ENCODE measurements at regions not wholly inside any gene's neighbourhood (a gene's known extent, or its start where the extent isn't known, plus 50 kb on each side); places are given as distances from the start of the nearest gene placed in this dataset.

GRCh38 chr3:104648823-104649222 lies 717.9 kb upstream of the ALCAM start:
- WGBS, 2 experiments (ENCODE audit: insufficient coverage in 2 of 2) = 100% methylated on average over 1 of the region's 1 CpG; no CpG with 5 or more reads in 1 of the 2 experiments
- Histone ChIP-seq H3K9me3 (ENCODE audit: control insufficient read depth, low read length) (no peaks in the 10 kb centered on the region), H3K36me3 (ENCODE audit: control insufficient read depth, insufficient read depth, low read length) (no peaks in the 10 kb centered on the region), H3K4me1 (ENCODE audit: control insufficient read depth, insufficient read depth, low read length, poor library complexity, severe bottlenecking) (no peaks in the 10 kb centered on the region), H3K27ac (ENCODE audit: low read depth, low read length, severe bottlenecking) (no peak overlapping the region), H3K4me3 (ENCODE audit: extremely low read depth, insufficient read depth, low read length, poor library complexity, severe bottlenecking) (no peak overlapping the region)

GRCh38 chr3:104669083-104669482 lies 697.6 kb upstream of the ALCAM start:
- H3K9me3 ChIP-seq (ENCODE audit: control insufficient read depth, low read length) = no peaks in the 10 kb centered on the region
- 90 to 100% methylated on average over 2 of the region's 5 CpGs for WGBS, 2 experiments (ENCODE audit: insufficient coverage in 2 of 2)
- H3K36me3 ChIP-seq (ENCODE audit: control insufficient read depth, insufficient read depth, low read length) = no peaks in the 10 kb centered on the region
- no peak overlapping the region for H3K4me3 ChIP-seq (ENCODE audit: extremely low read depth, insufficient read depth, low read length, poor library complexity, severe bottlenecking)
- no peaks in the 10 kb centered on the region for H3K4me1 ChIP-seq (ENCODE audit: control insufficient read depth, insufficient read depth, low read length, poor library complexity, severe bottlenecking)
- no peak overlapping the region for H3K27ac ChIP-seq (ENCODE audit: low read depth, low read length, severe bottlenecking)

DNA sequence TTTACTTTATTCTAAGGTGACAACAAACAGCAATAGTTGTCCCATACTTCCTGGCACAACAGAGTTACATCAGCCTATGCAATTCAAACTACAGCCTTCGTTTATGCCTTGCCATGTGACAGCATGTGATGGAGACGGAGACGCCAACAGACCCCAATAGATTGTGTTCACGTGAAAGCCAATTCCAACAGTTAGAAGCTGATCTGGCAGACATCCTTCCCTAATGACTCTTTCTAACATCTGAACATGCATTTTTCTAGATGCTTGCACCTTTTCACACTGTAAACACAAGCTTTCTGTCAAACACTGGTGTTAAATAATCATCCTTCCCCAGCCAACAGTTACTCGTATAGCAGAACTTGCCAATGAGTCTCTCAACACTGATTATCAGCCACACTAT lies 694.4 kb upstream of the ALCAM start:
- Histone ChIP-seq H3K36me3 (ENCODE audit: control insufficient read depth, insufficient read depth, low read length) (no peaks in the 10 kb centered on the region), H3K27ac (ENCODE audit: low read depth, low read length, severe bottlenecking) (no peak overlapping the region), H3K4me1 (ENCODE audit: control insufficient read depth, insufficient read depth, low read length, poor library complexity, severe bottlenecking) (no peaks in the 10 kb centered on the region), H3K4me3 (ENCODE audit: extremely low read depth, insufficient read depth, low read length, poor library complexity, severe bottlenecking) (no peak overlapping the region), H3K9me3 (ENCODE audit: control insufficient read depth, low read length) (peaks cover 6% of the 10 kb centered on the region)
- 86 to 94% methylated on average over 5 of the region's 5 CpGs for WGBS, 2 experiments (ENCODE audit: insufficient coverage in 2 of 2)

GRCh38 chr3:104673981-104674380 lies 692.7 kb upstream of the ALCAM start:
- Histone ChIP-seq H3K36me3 (ENCODE audit: control insufficient read depth, insufficient read depth, low read length) (no peaks in the 10 kb centered on the region), H3K4me1 (ENCODE audit: control insufficient read depth, insufficient read depth, low read length, poor library complexity, severe bottlenecking) (no peaks in the 10 kb centered on the region), H3K27ac (ENCODE audit: low read depth, low read length, severe bottlenecking) (no peak overlapping the region), H3K9me3 (ENCODE audit: control insufficient read depth, low read length) (peaks cover 6% of the 10 kb centered on the region), H3K4me3 (ENCODE audit: extremely low read depth, insufficient read depth, low read length, poor library complexity, severe bottlenecking) (no peak overlapping the region)
- WGBS, 2 experiments (ENCODE audit: insufficient coverage in 2 of 2) = no CpG with 5 or more reads among the region's 2 CpGs

- Histone ChIP-seq H3K9me3 (ENCODE audit: control insufficient read depth, low read length) (peaks cover 6% of the 10 kb centered on the region), H3K27ac (ENCODE audit: low read depth, low read length, severe bottlenecking) (no peak overlapping the region), H3K36me3 (ENCODE audit: control insufficient read depth, insufficient read depth, low read length) (no peaks in the 10 kb centered on the region), H3K4me3 (ENCODE audit: extremely low read depth, insufficient read depth, low read length, poor library complexity, severe bottlenecking) (no peak overlapping the region), H3K4me1 (ENCODE audit: control insufficient read depth, insufficient read depth, low read length, poor library complexity, severe bottlenecking) (no peaks in the 10 kb centered on the region)
- no CpG with 5 or more reads among the region's 3 CpGs for WGBS, 2 experiments (ENCODE audit: insufficient coverage in 2 of 2)
Observed at GRCh38 chr3:104676241-104676640, 690.5 kb upstream of the ALCAM start.

GRCh38 chr3:104677932-104678331 lies 688.8 kb upstream of the ALCAM start:
- H3K36me3 ChIP-seq (ENCODE audit: control insufficient read depth, insufficient read depth, low read length) = no peaks in the 10 kb centered on the region
- WGBS, 2 experiments (ENCODE audit: insufficient coverage in 2 of 2) = 96 to 100% methylated on average over 2 to 4 of the region's 4 CpGs
- peaks cover 6% of the 10 kb centered on the region for H3K9me3 ChIP-seq (ENCODE audit: control insufficient read depth, low read length)
- no peak overlapping the region for H3K4me3 ChIP-seq (ENCODE audit: extremely low read depth, insufficient read depth, low read length, poor library complexity, severe bottlenecking)
- H3K27ac ChIP-seq (ENCODE audit: low read depth, low read length, severe bottlenecking) = no peak overlapping the region
- H3K4me1 ChIP-seq (ENCODE audit: control insufficient read depth, insufficient read depth, low read length, poor library complexity, severe bottlenecking) = no peaks in the 10 kb centered on the region

DNA sequence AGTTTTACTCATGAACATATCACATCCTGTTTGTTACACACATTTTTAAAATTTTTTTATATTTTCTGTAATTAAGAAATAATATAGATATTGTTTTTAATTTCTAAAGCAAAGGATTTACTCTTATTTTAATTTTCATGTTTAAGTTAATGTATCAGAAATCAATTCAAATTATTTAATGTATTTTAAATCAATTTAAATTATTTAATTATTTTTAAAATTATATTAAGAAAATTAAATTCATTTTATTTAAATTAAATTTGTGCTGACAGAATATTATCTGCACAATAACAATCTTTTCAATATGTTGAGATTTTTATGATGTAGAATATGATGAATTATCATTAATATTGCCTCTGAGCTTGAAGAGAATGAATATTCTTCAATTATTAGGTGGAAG lies 681.2 kb upstream of the ALCAM start:
- H3K4me1 ChIP-seq (ENCODE audit: control insufficient read depth, insufficient read depth, low read length, poor library complexity, severe bottlenecking) = no peaks in the 10 kb centered on the region
- H3K9me3 ChIP-seq (ENCODE audit: control insufficient read depth, low read length) = no peaks in the 10 kb centered on the region
- no peak overlapping the region for H3K4me3 ChIP-seq (ENCODE audit: extremely low read depth, insufficient read depth, low read length, poor library complexity, severe bottlenecking)
- H3K36me3 ChIP-seq (ENCODE audit: control insufficient read depth, insufficient read depth, low read length) = no peaks in the 10 kb centered on the region
- no peak overlapping the region for H3K27ac ChIP-seq (ENCODE audit: low read depth, low read length, severe bottlenecking)

GRCh38 chr3:104687362-104687761 lies 679.3 kb upstream of the ALCAM start:
- whole genome bisulfite sequencing, 2 experiments (ENCODE audit: insufficient coverage in 2 of 2) = 88 to 96% methylated on average over 9 to 10 of the region's 11 CpGs

GRCh38 chr3:104696470-104696869 lies 670.2 kb upstream of the ALCAM start:
- Histone ChIP-seq H3K4me1 (ENCODE audit: control insufficient read depth, insufficient read depth, low read length, poor library complexity, severe bottlenecking) (no peaks in the 10 kb centered on the region), H3K4me3 (ENCODE audit: extremely low read depth, insufficient read depth, low read length, poor library complexity, severe bottlenecking) (no peak overlapping the region), H3K9me3 (ENCODE audit: control insufficient read depth, low read length) (no peaks in the 10 kb centered on the region), H3K36me3 (ENCODE audit: control insufficient read depth, insufficient read depth, low read length) (no peaks in the 10 kb centered on the region), H3K27ac (ENCODE audit: low read depth, low read length, severe bottlenecking) (no peak overlapping the region)
- 77 to 90% methylated on average over 3 to 4 of the region's 8 CpGs for WGBS, 2 experiments (ENCODE audit: insufficient coverage in 2 of 2)

More at GRCh38 chr3:104687362-104687761, 679.3 kb upstream of the ALCAM start:
- no peaks in the 10 kb centered on the region for H3K36me3 ChIP-seq (ENCODE audit: control insufficient read depth, insufficient read depth, low read length)
- H3K4me3 ChIP-seq (ENCODE audit: extremely low read depth, insufficient read depth, low read length, poor library complexity, severe bottlenecking) = no peak overlapping the region
- H3K4me1 ChIP-seq (ENCODE audit: control insufficient read depth, insufficient read depth, low read length, poor library complexity, severe bottlenecking) = no peaks in the 10 kb centered on the region
- no peaks in the 10 kb centered on the region for H3K9me3 ChIP-seq (ENCODE audit: control insufficient read depth, low read length)
- H3K27ac ChIP-seq (ENCODE audit: low read depth, low read length, severe bottlenecking) = no peak overlapping the region

- no peak overlapping the region for H3K27ac ChIP-seq (ENCODE audit: low read depth, low read length, severe bottlenecking)
- no peaks in the 10 kb centered on the region for H3K9me3 ChIP-seq (ENCODE audit: control insufficient read depth, low read length)
- H3K4me1 ChIP-seq (ENCODE audit: control insufficient read depth, insufficient read depth, low read length, poor library complexity, severe bottlenecking) = no peaks in the 10 kb centered on the region
- whole genome bisulfite sequencing, 2 experiments (ENCODE audit: insufficient coverage in 2 of 2) = 89% methylated on average over 2 to 3 of the region's 6 CpGs
- no peak overlapping the region for H3K4me3 ChIP-seq (ENCODE audit: extremely low read depth, insufficient read depth, low read length, poor library complexity, severe bottlenecking)
- no peaks in the 10 kb centered on the region for H3K36me3 ChIP-seq (ENCODE audit: control insufficient read depth, insufficient read depth, low read length)
Observed at GRCh38 chr3:104711406-104711805, 655.3 kb upstream of the ALCAM start.

DNA sequence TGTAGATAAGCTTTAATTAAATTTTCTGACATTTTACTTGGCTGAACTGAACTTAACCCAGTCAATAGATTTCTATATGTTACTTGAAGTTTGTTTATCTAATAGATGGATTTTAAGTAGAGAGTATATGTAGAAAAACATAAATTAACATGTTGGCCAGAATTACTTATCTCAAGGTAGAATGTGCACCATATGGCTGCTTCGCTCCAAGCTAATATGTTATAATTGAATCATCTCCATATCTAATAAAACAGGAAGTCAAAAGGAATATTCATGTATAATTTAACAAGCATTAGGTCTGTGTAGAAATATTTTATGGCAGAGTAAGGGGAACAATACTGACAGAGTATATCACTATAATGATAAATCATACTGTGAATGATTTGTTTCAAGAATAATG lies 650.7 kb upstream of the ALCAM start:
- Histone ChIP-seq H3K4me1 (ENCODE audit: control insufficient read depth, insufficient read depth, low read length, poor library complexity, severe bottlenecking) (no peaks in the 10 kb centered on the region), H3K27ac (ENCODE audit: low read depth, low read length, severe bottlenecking) (no peak overlapping the region), H3K4me3 (ENCODE audit: extremely low read depth, insufficient read depth, low read length, poor library complexity, severe bottlenecking) (no peak overlapping the region), H3K36me3 (ENCODE audit: control insufficient read depth, insufficient read depth, low read length) (no peaks in the 10 kb centered on the region), H3K9me3 (ENCODE audit: control insufficient read depth, low read length) (no peaks in the 10 kb centered on the region)
- WGBS, 2 experiments (ENCODE audit: insufficient coverage in 2 of 2) = no CpG with 5 or more reads among the region's 1 CpG

DNA sequence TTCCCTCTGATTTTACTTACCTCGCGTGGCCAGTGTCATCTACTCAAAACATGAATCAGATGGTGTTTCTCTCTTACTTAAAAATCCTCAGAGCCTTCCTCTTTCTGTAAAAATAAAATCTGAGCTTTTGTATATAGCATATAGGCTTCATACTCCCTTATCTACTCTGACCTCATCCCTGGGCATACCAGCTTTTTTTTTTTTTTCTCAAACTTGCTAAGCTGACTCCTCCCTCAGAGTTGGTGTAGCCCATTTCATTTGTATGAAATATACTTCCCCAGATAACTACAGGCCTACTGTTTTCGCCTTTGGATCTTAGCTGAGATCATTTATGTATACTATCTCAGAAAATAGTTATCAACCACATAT lies 648.9 kb upstream of the ALCAM start:
- Histone ChIP-seq H3K36me3 (ENCODE audit: control insufficient read depth, insufficient read depth, low read length) (no peaks in the 10 kb centered on the region), H3K4me1 (ENCODE audit: control insufficient read depth, insufficient read depth, low read length, poor library complexity, severe bottlenecking) (no peaks in the 10 kb centered on the region), H3K27ac (ENCODE audit: low read depth, low read length, severe bottlenecking) (no peak overlapping the region), H3K4me3 (ENCODE audit: extremely low read depth, insufficient read depth, low read length, poor library complexity, severe bottlenecking) (no peak overlapping the region), H3K9me3 (ENCODE audit: control insufficient read depth, low read length) (no peaks in the 10 kb centered on the region)
- WGBS, 2 experiments (ENCODE audit: insufficient coverage in 2 of 2) = 94% methylated on average over 2 of the region's 3 CpGs; no CpG with 5 or more reads in 1 of the 2 experiments
